Loucy (cell line): ENCODE measurements at regions not wholly inside any gene's neighbourhood (a gene's known extent, or its start where the extent isn't known, plus 50 kb on each side); places are given as distances from the start of the nearest gene placed in this dataset.
A peak's percentile ranks its signal among the peaks of the same experiment; 100 is the strongest.

Experiments
- H2AFZ ChIP-seq: fragments of 200-600 bp; sonication (generic); 2 replicates; pipeline ENCODE4 v1.6.0; 2016; ENCODE audit warnings: antibody characterized with exemption, mild to moderate bottlenecking, low read length, moderate library complexity
- H3F3A ChIP-seq: fragments of 200-600 bp; 2 replicates; pipeline ENCODE4 v1.6.0; 2016; ENCODE audit warnings: antibody characterized with exemption, low read depth, mild to moderate bottlenecking
- H3K27me3 ChIP-seq: fragments of 200-600 bp; sonication (generic); 2 replicates; pipeline ENCODE4 v1.6.1; 2014; ENCODE audit warnings: low read length, mild to moderate bottlenecking; ENCODE audit not compliant: insufficient read depth, poor library complexity, severe bottlenecking
- H3K36me3 ChIP-seq: fragments of 200-600 bp; sonication (generic); 2 replicates; pipeline ENCODE4 v1.6.1; 2016; ENCODE audit warnings: low read length; ENCODE audit not compliant: insufficient read depth
- H3K4me1 ChIP-seq: fragments of 200-600 bp; sonication (generic); 2 replicates; pipeline ENCODE4 v1.5.1; 2014; ENCODE audit warnings: low read length, mild to moderate bottlenecking; ENCODE audit not compliant: insufficient read depth, poor library complexity, severe bottlenecking
- H3K4me2 ChIP-seq: fragments of 200-600 bp; sonication (generic); 2 replicates; pipeline ENCODE4 v1.6.0; 2014; ENCODE audit warnings: antibody characterized with exemption, low read length, low read depth, mild to moderate bottlenecking; ENCODE audit not compliant: poor library complexity, severe bottlenecking
- H3K4me3 ChIP-seq: fragments of 200-600 bp; sonication (generic); 2 replicates; pipeline ENCODE4 v1.5.1; 2014; ENCODE audit warnings: low read length, mild to moderate bottlenecking, mixed read lengths; ENCODE audit not compliant: poor library complexity, severe bottlenecking
- H3K79me2 ChIP-seq: fragments of 200-600 bp; sonication (generic); 2 replicates; pipeline ENCODE4 v1.6.1; 2014; ENCODE audit warnings: low read length; ENCODE audit not compliant: insufficient read depth
- H3K9ac ChIP-seq: fragments of 200-600 bp; sonication (generic); 2 replicates; pipeline ENCODE4 v1.6.0; 2014; ENCODE audit warnings: mild to moderate bottlenecking, low read depth, low read length, moderate library complexity; ENCODE audit not compliant: poor library complexity, severe bottlenecking
- H3K9me2 ChIP-seq: fragments of 200-600 bp; sonication (generic); replicated peaks from 2 replicates; pipeline ENCODE4 v1.6.1; 2016; ENCODE audit warnings: low read depth, low read length, mixed read lengths
- H3K9me3 ChIP-seq: fragments of 200-600 bp; sonication (generic); 2 replicates; pipeline ENCODE4 v1.6.1; 2014; ENCODE audit warnings: mild to moderate bottlenecking, antibody characterized with exemption, low read length, low read depth; ENCODE audit not compliant: insufficient read depth
- H4K20me1 ChIP-seq: fragments of 200-600 bp; sonication (generic); 2 replicates; pipeline ENCODE4 v1.6.0; 2014; ENCODE audit warnings: antibody characterized with exemption, low read length, mild to moderate bottlenecking; ENCODE audit not compliant: insufficient read depth, poor library complexity, severe bottlenecking
- EZH2phosphoT487 ChIP-seq: fragments of 200-600 bp; IDR thresholded peaks from 2 replicates; pipeline ENCODE4 v1.6.1; 2018; ENCODE audit warnings: antibody characterized with exemption, mild to moderate bottlenecking, moderate library complexity, borderline replicate concordance
- TF ChIP-seq, protein P1 (sequence below): fragments of 200-600 bp; sonication (generic); conservative IDR thresholded peaks from 2 replicates; pipeline ENCODE4 v1.5.1; 2014; ENCODE audit warnings: mild to moderate bottlenecking, antibody characterized with exemption, low read length

DNA sequence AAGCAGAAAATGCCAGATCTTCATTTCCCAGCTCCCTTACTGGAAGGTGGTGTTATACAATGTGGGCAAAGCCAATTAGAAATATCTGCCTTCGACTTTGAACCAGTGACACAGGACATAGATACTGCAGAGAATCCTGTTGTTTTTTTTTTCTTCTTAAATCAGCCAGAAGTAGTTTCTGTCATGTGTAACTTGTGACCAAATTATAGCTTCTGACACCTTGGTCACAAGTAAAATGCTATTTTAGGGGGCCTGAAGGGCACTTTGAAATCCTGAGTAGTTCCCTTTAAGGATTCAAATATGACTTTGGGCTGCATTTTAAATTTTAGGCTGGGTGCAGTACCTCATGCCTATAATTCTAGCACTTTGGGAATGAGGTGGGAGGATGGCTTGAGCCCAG is 89.0 kb upstream of the TLK1 start:
- Histone ChIP-seq H4K20me1 (no peaks in the 10 kb centered on the region), H3K4me1 (peaks cover 23% of the 10 kb centered on the region), H3F3A (no peaks in the 10 kb centered on the region), H3K9me3 (peaks cover 12% of the 10 kb centered on the region; the same call in 1 of the 2 replicates), H3K9ac (peak overlapping the region; percentile 25), H3K36me3 (no peaks in the 10 kb centered on the region), H3K4me3 (no peak overlapping the region), H3K27me3 (no peaks in the 10 kb centered on the region), H3K9me2 (no peaks in the 10 kb centered on the region), H2AFZ (peak overlapping the region; percentile 2; the same call in 1 of the 2 replicates), H3K79me2 (no peaks in the 10 kb centered on the region), H3K4me2 (peak overlapping the region; percentile 61)
- TF ChIP-seq EZH2phosphoT487 = no peak
- TF ChIP-seq, protein P1, sequence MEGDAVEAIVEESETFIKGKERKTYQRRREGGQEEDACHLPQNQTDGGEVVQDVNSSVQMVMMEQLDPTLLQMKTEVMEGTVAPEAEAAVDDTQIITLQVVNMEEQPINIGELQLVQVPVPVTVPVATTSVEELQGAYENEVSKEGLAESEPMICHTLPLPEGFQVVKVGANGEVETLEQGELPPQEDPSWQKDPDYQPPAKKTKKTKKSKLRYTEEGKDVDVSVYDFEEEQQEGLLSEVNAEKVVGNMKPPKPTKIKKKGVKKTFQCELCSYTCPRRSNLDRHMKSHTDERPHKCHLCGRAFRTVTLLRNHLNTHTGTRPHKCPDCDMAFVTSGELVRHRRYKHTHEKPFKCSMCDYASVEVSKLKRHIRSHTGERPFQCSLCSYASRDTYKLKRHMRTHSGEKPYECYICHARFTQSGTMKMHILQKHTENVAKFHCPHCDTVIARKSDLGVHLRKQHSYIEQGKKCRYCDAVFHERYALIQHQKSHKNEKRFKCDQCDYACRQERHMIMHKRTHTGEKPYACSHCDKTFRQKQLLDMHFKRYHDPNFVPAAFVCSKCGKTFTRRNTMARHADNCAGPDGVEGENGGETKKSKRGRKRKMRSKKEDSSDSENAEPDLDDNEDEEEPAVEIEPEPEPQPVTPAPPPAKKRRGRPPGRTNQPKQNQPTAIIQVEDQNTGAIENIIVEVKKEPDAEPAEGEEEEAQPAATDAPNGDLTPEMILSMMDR = no peak

DNA sequence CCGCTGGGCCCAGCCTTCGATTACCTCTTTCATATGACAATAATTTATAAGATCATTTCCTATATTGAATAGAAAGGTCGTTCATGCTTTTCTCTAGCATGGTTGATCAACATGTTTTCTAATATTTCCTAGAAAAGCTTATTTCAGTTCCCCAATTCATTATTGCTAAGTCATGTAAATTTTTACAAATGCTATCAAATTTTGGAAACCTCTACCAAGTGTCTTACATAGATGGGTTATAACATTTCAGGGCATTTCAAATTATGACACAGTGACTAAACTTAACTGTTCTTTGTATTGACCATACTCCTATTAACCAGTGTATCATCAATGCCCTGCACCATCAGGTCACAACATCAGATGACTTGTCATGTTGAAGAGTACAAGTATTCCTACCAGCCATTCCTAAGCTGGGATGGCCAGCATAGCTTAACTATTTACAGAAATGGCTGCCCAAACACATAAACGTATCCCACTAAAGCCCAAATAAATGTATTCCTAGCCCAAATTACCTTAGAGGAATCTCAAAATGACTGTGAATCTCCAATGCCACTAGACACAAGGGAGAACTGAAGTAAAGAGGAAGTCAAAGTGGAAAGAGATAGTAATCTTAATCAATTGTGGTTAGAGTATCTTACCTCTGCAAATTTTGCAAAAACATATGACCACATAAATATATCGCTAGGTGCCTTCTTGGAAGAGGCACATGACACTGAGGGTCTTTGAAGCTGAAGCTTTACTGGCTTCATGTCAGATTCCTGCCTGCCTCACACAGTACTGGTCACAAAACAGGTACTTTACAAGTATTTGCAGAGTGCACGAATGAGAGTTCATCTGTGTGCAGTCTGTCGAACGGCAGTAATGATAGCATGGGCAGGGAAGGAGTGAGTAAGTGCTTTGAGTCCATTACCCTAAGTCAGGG is 87.3 kb upstream of the TLK1 start:
- no peaks in the 10 kb centered on the region for H4K20me1 ChIP-seq
- peaks cover 23% of the 10 kb centered on the region for H3K4me1 ChIP-seq
- peak overlapping the region; percentile 61 for H3K4me2 ChIP-seq
- H3K4me3 ChIP-seq = peak overlapping the region; percentile 42
- peak overlapping the region; percentile 13 for H2AFZ ChIP-seq
- peaks cover 8% of the 10 kb centered on the region; the same call in 1 of the 2 replicates for H3K9me3 ChIP-seq
- no peak for TF ChIP-seq EZH2phosphoT487
- TF ChIP-seq, protein P1 = no peak
- H3K36me3 ChIP-seq = no peaks in the 10 kb centered on the region
- no peaks in the 10 kb centered on the region for H3K79me2 ChIP-seq
- peak overlapping the region; percentile 60 for H3K9ac ChIP-seq
- H3K27me3 ChIP-seq = no peaks in the 10 kb centered on the region
- no peaks in the 10 kb centered on the region for H3F3A ChIP-seq
- H3K9me2 ChIP-seq = no peaks in the 10 kb centered on the region

DNA sequence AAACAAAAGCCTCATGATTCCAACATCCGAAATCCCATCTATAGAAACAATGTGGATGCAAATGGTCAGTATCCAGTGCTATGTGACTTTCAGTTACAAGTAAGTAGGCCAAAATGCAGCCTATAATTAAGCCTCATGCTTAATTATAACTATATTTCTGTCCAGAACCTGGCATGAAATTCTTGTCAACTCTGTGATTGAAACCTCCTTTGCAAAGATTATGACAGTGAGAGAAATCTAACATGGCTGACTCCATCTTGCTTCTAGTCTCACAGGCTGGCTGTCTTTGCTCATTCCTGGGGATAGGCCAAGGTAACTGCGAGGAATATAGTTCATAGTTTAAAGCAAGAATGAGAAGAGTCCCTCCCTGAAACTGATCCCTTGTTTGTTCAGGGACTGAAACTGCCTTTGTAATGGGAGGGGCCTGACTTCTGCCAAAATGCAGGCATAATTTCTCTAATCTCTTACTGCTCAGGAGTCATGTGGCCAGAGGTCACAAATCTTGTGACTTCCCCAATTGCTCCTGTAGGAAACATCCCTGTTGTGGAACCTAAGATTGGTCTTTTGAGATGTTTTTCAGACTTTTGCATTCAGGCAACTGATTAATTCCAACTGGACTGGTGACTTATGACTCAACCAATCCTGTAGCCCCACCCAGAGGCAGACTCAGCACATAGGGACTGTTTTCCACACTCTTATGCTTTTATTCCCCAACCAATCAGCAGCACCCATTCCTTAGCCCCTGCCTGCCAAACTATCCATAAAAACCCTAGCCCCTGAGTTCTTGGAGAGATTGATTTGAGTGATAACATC is 84.5 kb upstream of the TLK1 start:
- Histone ChIP-seq H3F3A (no peaks in the 10 kb centered on the region), H3K79me2 (no peaks in the 10 kb centered on the region), H3K4me2 (no peak overlapping the region), H3K36me3 (no peaks in the 10 kb centered on the region), H2AFZ (no peak overlapping the region), H3K4me3 (no peak overlapping the region), H3K9ac (no peak overlapping the region), H3K27me3 (no peaks in the 10 kb centered on the region), H3K4me1 (peaks cover 23% of the 10 kb centered on the region), H3K9me3 (peaks cover 8% of the 10 kb centered on the region; the same call in 1 of the 2 replicates), H4K20me1 (no peaks in the 10 kb centered on the region), H3K9me2 (no peaks in the 10 kb centered on the region)
- TF ChIP-seq, protein P1 = no peak
